NCI-H2171 treated with DMSO at 0.1 percent for 48 hours (cell line): ENCODE measurements at regions not wholly inside any gene's neighbourhood (a gene's known extent, or its start where the extent isn't known, plus 50 kb on each side); places are given as distances from the start of the nearest gene placed in this dataset.

Experiments
- DNase-seq: peaks from one replicate; lab custom pipeline; 2025; lab: John Stamatoyannopoulos, UW

- no peak for DNase-seq
Observed at GRCh38 chr7:21221130-21221529, 206.8 kb upstream of the SP4 start.

- no peak for DNase-seq
Observed at GRCh38 chr7:21238400-21239116, 189.3 kb upstream of the SP4 start.

- DNase-seq, result no peak
Observed at GRCh38 chr7:21243265-21243664, 184.6 kb upstream of the SP4 start.

GRCh38 chr7:21251151-21251800 lies 176.6 kb upstream of the SP4 start:
- DNase-seq, result no peak

- DNase-seq, result peak; percentile 48
Observed at GRCh38 chr7:21253740-21254687, 173.9 kb upstream of the SP4 start.

GRCh38 chr7:21256310-21256877 lies 171.5 kb upstream of the SP4 start:
- DNase-seq, result peak; percentile 16

GRCh38 chr7:21260939-21261338 lies 166.9 kb upstream of the SP4 start:
- DNase-seq, result no peak

GRCh38 chr7:21261627-21262594 lies 166.0 kb upstream of the SP4 start:
- DNase-seq, result peak; percentile 5

GRCh38 chr7:21269021-21269420 lies 158.9 kb upstream of the SP4 start:
- DNase-seq, result no peak

- no peak for DNase-seq
Observed at GRCh38 chr7:21276471-21277035, 151.3 kb upstream of the SP4 start.

GRCh38 chr7:21278944-21279343 lies 148.9 kb upstream of the SP4 start:
- no peak for DNase-seq

- no peak for DNase-seq
Observed at GRCh38 chr7:21281193-21281592, 146.7 kb upstream of the SP4 start.

GRCh38 chr7:21293771-21294170 lies 134.1 kb upstream of the SP4 start:
- DNase-seq, result no peak

GRCh38 chr7:21299766-21300165 lies 128.1 kb upstream of the SP4 start:
- no peak for DNase-seq

- DNase-seq, result no peak
Observed at GRCh38 chr7:21300692-21301091, 127.2 kb upstream of the SP4 start.

GRCh38 chr7:21304808-21305375 lies 123.0 kb upstream of the SP4 start:
- DNase-seq, result no peak

GRCh38 chr7:21305455-21306235 lies 122.2 kb upstream of the SP4 start:
- no peak for DNase-seq

GRCh38 chr7:21314954-21315353 lies 112.9 kb upstream of the SP4 start:
- no peak for DNase-seq
